ENCODE measurements at regions not wholly inside any gene's neighbourhood (a gene's known extent, or its start where the extent isn't known, plus 50 kb on each side); places are given as distances from the start of the nearest gene placed in this dataset.
"Not testable (repeated sequence)": the region's sequence is repeated elsewhere in the genome, so short reads cannot be mapped to it uniquely, and the experiment has no call there.

- ATAC-seq (no peak), DNase-seq (no peak)
- no peaks in the 10 kb centered on the region for H3K4me1 Mint-ChIP-seq
- no peaks in the 10 kb centered on the region for H3K9me3 Mint-ChIP-seq
- H3K27me3 Mint-ChIP-seq, result peaks cover 53% of the 10 kb centered on the region
- H3K27ac Mint-ChIP-seq, result no peak overlapping the region
- no peak overlapping the region for H3K4me3 Mint-ChIP-seq
Measured at GRCh38 chr5:115428248-115428647, 116.3 kb downstream of the FEM1C start.

DNA sequence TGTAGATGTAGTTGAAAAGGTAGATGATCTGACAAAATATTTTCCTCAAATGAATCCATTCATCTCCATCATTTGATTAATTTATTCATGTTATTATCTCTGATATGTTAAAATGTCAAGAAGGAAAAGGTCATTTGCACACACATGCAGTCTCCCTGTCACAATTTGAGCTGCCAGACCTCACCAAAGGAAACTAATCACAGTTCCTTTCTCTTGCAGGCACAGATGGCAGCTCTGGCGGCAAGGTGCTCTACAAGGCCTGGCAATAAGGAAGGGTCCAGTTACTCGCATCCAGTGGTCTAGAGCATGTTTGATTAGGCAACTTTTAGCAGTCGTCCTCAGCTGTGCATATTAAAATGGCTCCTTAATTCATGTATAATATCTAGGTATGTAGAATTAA, 120.1 kb downstream of the FEM1C start:
- DNase-seq (no peak), ATAC-seq (no peak)
- Mint-ChIP-seq H3K27ac (no peak overlapping the region), H3K4me1 (no peaks in the 10 kb centered on the region), H3K4me3 (no peak overlapping the region), H3K9me3 (no peaks in the 10 kb centered on the region), H3K27me3 (peaks cover 47% of the 10 kb centered on the region)

DNA sequence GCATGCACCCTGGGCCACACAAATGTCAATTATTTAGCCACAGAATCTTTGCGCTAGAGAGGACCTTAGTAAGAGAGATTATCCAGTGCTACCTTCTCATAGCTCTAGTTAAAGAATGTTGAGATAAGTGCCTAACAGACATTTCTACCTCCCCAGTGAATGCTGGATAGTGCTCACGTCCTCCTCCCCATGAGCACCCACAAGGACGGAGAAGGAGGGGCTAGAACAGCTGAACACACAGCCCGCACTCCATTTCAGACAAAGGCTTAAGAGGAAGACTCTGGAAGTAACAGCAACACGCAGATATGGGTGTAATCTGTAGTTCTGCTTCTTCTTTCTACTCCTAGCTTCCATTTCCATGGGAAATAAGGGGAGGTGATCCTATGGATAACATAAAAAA, 120.5 kb downstream of the FEM1C start:
- Mint-ChIP-seq H3K4me3 (no peak overlapping the region), H3K9me3 (no peaks in the 10 kb centered on the region), H3K27ac (no peak overlapping the region), H3K27me3 (peaks cover 49% of the 10 kb centered on the region), H3K4me1 (no peaks in the 10 kb centered on the region)
- DNase-seq, result no peak
- no peak for ATAC-seq

- ATAC-seq (no peak), DNase-seq (no peak)
- H3K27ac Mint-ChIP-seq, result no peak overlapping the region
- no peak overlapping the region for H3K4me3 Mint-ChIP-seq
- H3K4me1 Mint-ChIP-seq, result no peaks in the 10 kb centered on the region
- H3K27me3 Mint-ChIP-seq, result peaks cover 54% of the 10 kb centered on the region
- H3K9me3 Mint-ChIP-seq, result no peaks in the 10 kb centered on the region
Measured at GRCh38 chr5:115423541-115423940, 121.0 kb downstream of the FEM1C start.

DNA sequence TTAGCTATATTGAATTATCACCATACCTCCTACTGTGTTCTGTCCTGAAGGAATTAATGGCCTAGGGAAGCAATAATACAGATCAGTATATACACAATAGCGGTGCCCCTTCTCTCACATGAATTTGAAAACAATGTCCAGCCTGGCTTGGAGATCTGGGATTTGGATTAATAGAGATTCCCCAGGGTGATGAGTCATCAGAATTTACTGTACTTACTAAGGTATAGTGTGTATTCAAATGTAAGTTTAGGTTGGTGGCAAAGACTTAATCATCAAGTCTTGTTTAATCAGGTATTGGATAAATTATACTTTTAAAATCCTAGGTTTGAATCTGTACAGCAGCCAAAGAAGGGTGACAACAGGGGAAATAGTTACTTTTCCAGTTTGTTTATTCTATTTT, 121.5 kb downstream of the FEM1C start:
- ATAC-seq (no peak), DNase-seq (no peak)
- no peaks in the 10 kb centered on the region for H3K4me1 Mint-ChIP-seq
- peaks cover 58% of the 10 kb centered on the region for H3K27me3 Mint-ChIP-seq
- H3K4me3 Mint-ChIP-seq, result no peak overlapping the region
- no peaks in the 10 kb centered on the region for H3K9me3 Mint-ChIP-seq
- H3K27ac Mint-ChIP-seq, result no peak overlapping the region

DNA sequence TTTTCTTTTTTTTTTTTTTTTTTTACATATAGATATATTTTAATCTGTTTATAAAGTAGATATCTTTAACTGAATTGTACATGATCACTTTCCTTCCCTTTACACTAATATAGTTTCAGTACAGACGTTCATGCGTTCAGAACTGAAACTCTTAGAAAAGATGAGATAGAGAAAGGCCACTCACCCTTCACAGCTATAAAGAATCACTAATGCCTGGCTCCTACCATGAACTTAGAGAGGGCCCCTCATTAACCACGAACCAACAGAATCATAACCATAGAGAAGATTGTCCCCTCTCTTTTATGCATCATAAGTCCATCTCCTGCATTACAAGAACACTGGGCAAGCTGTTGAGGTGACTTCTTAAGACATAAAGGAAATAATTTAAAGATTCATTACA, 123.8 kb downstream of the FEM1C start:
- H3K27ac Mint-ChIP-seq, DNase-seq, ATAC-seq: not testable (repeated sequence)

DNA sequence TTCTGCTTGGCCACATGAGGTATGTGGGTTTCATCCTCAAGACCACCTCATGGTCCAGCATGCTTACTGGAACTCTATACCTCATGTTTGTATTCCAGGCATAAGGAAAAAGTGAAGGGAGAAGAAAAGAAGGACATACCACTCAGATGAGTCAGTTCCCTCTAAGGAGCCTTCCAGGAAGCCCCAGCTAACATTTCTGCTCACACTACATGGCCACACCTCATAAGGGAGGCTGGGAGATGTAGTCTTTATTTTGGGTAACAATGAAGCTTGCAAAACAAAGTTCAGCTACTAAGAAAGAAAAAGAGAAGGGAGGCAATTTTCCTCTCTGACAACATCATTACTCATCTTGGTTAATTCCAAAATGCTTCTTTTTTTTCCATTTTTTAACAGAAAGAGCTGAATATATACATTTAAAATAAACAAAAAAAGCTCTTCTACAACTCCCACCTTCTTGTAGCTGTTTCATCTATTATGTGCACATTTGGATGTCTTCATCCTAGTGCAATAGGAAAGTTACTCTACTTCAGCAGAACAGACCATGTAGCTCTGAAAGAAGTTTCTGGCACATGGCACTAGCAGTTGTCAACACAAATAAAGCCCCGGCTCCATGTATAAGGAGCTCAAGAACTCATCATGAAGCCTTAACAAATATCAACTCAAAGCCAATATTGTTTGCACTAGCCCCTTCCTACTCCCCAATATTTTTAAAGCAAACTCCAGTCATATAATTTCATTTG, 123.6 kb upstream of the CCDC112 start:
- ATAC-seq, result no peak
- Mint-ChIP-seq H3K4me1 (no peaks in the 10 kb centered on the region), H3K27ac (no peak overlapping the region), H3K4me3 (no peak overlapping the region), H3K27me3 (peaks cover 32% of the 10 kb centered on the region), H3K9me3 (no peaks in the 10 kb centered on the region)
- DNase-seq, result no peak

More for the DNA sequence above, 123.8 kb downstream of the FEM1C start:
- H3K4me1 Mint-ChIP-seq, H3K4me3 Mint-ChIP-seq, H3K9me3 Mint-ChIP-seq: not testable (repeated sequence)
- H3K27me3 Mint-ChIP-seq, result peaks cover 37% of the 10 kb centered on the region

DNA sequence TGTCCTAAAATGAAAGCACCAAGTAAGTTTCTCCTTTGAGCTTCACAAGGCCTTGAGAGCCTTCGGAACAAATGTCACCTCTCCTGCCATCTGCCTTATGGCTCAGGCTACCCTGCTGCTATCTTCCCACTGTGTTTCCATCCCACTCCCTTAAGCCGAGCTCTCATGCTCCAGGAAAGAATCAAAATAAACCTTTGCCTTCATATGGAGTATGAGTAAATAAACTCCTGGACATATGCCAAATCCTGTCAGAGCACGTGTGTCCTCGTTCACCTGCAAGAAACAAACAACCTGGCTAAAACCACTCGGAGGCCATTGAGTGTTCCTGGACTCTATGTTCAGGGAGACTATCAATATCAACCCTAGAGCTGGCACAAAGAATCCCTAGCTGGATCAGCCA, 122.3 kb upstream of the CCDC112 start:
- DNase-seq (no peak), ATAC-seq (no peak)
- Mint-ChIP-seq H3K27ac (no peak overlapping the region), H3K9me3 (no peaks in the 10 kb centered on the region), H3K27me3 (peaks cover 31% of the 10 kb centered on the region), H3K4me3 (no peak overlapping the region), H3K4me1 (no peaks in the 10 kb centered on the region)

- H3K9me3 Mint-ChIP-seq, result no peaks in the 10 kb centered on the region
- no peak for DNase-seq
- ATAC-seq, result no peak
- H3K4me1 Mint-ChIP-seq, result no peaks in the 10 kb centered on the region
- H3K27me3 Mint-ChIP-seq, result peaks cover 15% of the 10 kb centered on the region
- H3K27ac Mint-ChIP-seq, result no peak overlapping the region
- H3K4me3 Mint-ChIP-seq, result no peak overlapping the region
Measured at GRCh38 chr5:115417076-115417475, 120.6 kb upstream of the CCDC112 start.

- ATAC-seq (no peak), DNase-seq (no peak)
- no peaks in the 10 kb centered on the region for H3K4me1 Mint-ChIP-seq
Measured at GRCh38 chr5:115415143-115415491, 118.7 kb upstream of the CCDC112 start.

GRCh38 chr5:115414406-115415142, 118.1 kb upstream of the CCDC112 start:
- Mint-ChIP-seq H3K9me3 (no peaks in the 10 kb centered on the region), H3K4me1 (no peaks in the 10 kb centered on the region), H3K27me3 (peaks cover 13% of the 10 kb centered on the region), H3K4me3 (no peak overlapping the region), H3K27ac (no peak overlapping the region)
- no peak for ATAC-seq
- DNase-seq, result no peak

More at GRCh38 chr5:115415143-115415491, 118.7 kb upstream of the CCDC112 start:
- Mint-ChIP-seq H3K4me3 (no peak overlapping the region), H3K27ac (no peak overlapping the region), H3K27me3 (peaks cover 12% of the 10 kb centered on the region), H3K9me3 (no peaks in the 10 kb centered on the region)

DNA sequence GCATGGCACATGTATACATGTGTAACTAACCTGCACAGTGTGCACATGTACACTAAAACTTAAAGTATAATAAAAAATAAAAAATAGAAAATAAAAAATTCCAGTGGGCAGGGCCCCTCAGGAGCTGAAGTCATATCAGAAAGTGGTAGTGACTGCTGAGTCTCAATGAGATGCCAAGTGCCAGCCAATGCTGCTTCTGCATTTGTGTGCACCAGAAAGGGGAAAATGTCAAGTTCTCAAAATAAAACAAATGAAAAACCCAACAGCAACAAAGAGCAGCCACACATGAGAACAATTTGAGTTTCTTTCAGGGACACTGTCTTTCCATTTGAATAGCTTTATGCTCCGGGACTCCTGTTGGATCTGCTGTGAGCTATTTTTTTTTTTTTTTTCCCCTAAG, 117.2 kb upstream of the CCDC112 start:
- H3K4me1 Mint-ChIP-seq, result no peaks in the 10 kb centered on the region
- DNase-seq (no peak), ATAC-seq (no peak)
- no peak overlapping the region for H3K27ac Mint-ChIP-seq
- H3K27me3 Mint-ChIP-seq, result peaks cover 16% of the 10 kb centered on the region
- peaks cover 0 to 6% of the 10 kb centered on the region in 2 donors for H3K9me3 Mint-ChIP-seq
- H3K4me3 Mint-ChIP-seq, result no peak overlapping the region

DNA sequence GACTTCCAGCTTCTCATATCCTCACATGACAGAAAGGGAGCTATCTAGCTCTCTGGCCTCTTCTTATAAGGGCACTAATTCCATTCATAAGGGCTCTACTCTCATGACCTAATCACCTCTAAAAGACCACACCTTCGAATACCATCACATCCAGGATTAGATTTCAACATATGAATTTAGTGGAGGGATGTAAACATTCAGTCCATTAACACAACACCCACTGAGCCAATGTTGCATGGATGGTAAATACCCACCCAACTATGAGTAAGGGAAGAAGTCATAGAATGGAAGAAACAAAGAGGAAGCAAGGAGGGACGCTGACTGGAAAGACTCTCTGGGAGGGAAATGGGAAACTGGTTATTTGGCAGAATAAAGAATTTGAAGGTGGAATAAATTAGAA, 112.6 kb upstream of the CCDC112 start:
- Mint-ChIP-seq H3K4me3 (no peak overlapping the region), H3K9me3 (peaks cover 0 to 6% of the 10 kb centered on the region in 2 donors), H3K4me1 (no peaks in the 10 kb centered on the region), H3K27ac (no peak overlapping the region), H3K27me3 (peaks cover 35% of the 10 kb centered on the region)
- ATAC-seq, result no peak
- DNase-seq, result no peak

DNA sequence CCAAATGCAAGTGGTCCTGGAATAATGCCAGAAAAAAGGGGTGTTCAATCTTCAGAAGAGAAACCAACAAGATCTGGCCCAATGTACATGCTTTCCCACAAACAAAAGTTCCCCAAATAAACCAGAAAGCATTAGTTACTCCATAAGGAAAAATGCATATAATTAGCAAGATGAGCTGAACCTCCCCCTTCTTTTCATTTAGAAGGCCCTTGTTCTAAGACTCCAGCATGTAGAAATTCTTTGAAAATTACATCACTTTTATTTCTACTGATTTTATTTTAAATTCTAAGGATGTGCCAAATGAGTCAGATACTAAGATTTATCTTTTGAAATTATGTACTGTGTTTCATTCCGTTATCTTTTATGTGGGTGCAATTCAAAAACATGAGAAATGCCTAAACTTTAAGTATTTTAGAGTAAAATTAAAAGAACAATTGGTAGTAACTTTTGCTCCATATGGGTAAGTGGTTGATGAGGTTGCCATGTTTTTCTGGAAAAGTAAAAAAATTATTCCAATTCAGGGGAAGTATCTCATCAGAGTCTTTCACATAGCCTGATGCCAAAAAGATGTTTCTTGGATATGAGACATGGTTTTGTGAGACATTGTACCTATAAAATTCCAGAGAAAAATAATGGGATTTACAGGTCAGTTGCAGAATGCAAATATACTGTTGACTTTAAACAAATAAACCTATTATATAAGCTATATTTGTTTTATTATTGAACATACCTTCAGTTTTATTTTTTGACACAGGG, 106.5 kb upstream of the CCDC112 start:
- no peak for DNase-seq
- ATAC-seq, result no peak
- Mint-ChIP-seq H3K4me1 (no peaks in the 10 kb centered on the region), H3K27ac (no peak overlapping the region), H3K9me3 (no peaks in the 10 kb centered on the region), H3K4me3 (no peak overlapping the region), H3K27me3 (peaks cover 25% of the 10 kb centered on the region)

DNA sequence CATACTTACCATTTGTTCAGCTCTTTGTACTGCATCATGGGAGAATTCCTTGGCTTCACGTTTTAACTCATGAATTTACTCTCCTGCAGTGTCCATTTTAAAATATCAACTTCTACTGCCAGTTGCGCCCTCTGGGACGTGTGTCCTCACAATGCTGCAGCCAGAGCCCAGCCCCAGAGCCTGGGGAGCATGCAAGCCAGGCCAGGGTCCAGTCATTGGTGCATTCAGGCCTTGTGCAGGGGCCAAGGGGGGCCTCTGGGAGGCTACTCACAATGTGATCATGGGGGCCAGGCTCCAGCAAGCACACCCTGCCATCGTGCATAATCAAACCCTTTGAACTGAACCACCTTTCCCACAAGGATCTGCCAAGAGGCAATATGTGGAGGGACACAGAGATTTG, 105.6 kb upstream of the CCDC112 start:
- ATAC-seq, result no peak
- no peak for DNase-seq
- Mint-ChIP-seq H3K4me3 (no peak overlapping the region), H3K9me3 (no peaks in the 10 kb centered on the region), H3K4me1 (no peaks in the 10 kb centered on the region), H3K27me3 (peaks cover 22% of the 10 kb centered on the region), H3K27ac (no peak overlapping the region)

DNA sequence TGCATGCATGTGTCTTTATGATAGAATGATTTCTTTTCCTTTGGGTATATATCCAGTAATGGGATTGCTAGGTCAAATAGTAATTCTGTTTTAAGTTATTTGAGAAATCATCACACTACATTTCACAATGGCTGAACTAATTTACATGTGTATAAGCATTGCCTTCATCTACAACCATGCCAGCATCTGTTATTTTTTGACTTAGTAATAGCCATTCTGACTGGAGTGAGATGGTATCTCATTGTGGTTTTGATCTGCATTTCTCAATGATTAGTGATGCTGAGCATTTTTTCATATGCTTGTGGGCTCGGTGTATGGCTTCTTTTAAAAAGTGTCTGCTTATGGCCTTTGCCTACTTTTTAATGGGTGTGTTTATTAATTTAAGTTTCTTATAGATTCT, 102.3 kb upstream of the CCDC112 start:
- H3K4me1 Mint-ChIP-seq, result no peaks in the 10 kb centered on the region
- H3K27ac Mint-ChIP-seq, result no peak overlapping the region
- no peaks in the 10 kb centered on the region for H3K27me3 Mint-ChIP-seq
- ATAC-seq (no peak), DNase-seq (no peak)
- H3K4me3 Mint-ChIP-seq, result no peak overlapping the region
- H3K9me3 Mint-ChIP-seq, result no peaks in the 10 kb centered on the region

Measured in stimulated activated naive CD8-positive, alpha-beta T cell treated with anti-CD3 and anti-CD28 coated beads, Interleukin-15, amount 100 ng/mL, for 72 hours (primary cell).